Endothelial cell of umbilical vein (primary cell): ENCODE measurements at regions not wholly inside any gene's neighbourhood (a gene's known extent, or its start where the extent isn't known, plus 50 kb on each side); places are given as distances from the start of the nearest gene placed in this dataset.

ENCODE experiments used
- EZH2 ChIP-seq: IDR thresholded peaks from 2 replicates; pipeline ENCODE4 v1.6.1; 2012; ENCODE audit warnings: borderline replicate concordance, low read depth, mild to moderate bottlenecking, moderate library complexity, low read length, inconsistent platforms; ENCODE audit not compliant: severe bottlenecking
- FOS ChIP-seq: IDR thresholded peaks from 2 replicates; pipeline ENCODE4 v1.6.1; 2011; ENCODE audit warnings: mild to moderate bottlenecking, low read length, moderate library complexity, borderline replicate concordance; ENCODE audit not compliant: insufficient read depth
- GATA2 ChIP-seq: IDR thresholded peaks from 2 replicates; pipeline ENCODE4 v1.7.0; 2011; ENCODE audit warnings: low read depth, mild to moderate bottlenecking, moderate library complexity, mixed read lengths, low read length; ENCODE audit not compliant: insufficient read length, insufficient read depth
- JUN ChIP-seq: IDR thresholded peaks from 2 replicates; pipeline ENCODE4 v1.6.1; 2011; ENCODE audit warnings: borderline replicate concordance, low read depth; ENCODE audit not compliant: insufficient read length, insufficient read depth
- MYC ChIP-seq: IDR thresholded peaks from one replicate; pipeline ENCODE4 v1.6.1; 2011; ENCODE audit warnings: mild to moderate bottlenecking, low read depth, low read length
- POLR2A ChIP-seq: IDR thresholded peaks from 2 replicates; pipeline ENCODE4 v1.6.1; 2012; ENCODE audit warnings: low read depth, mild to moderate bottlenecking, control low read depth, low read length
- POLR2AphosphoS5 ChIP-seq: IDR thresholded peaks from 2 replicates; pipeline ENCODE4 v1.6.1; 2012; ENCODE audit warnings: low read depth, mild to moderate bottlenecking, control low read depth, low read length, moderate library complexity; ENCODE audit not compliant: insufficient read depth
- TF ChIP-seq, protein P1 (sequence below), 2 donors: IDR thresholded peaks; 1 replicate in 1 of 2; 2 replicates in 1 of 2; pipeline ENCODE4 v1.5.1; 2011; ENCODE audit warnings: low read length in 2 of 2, mild to moderate bottlenecking in 2 of 2, moderate library complexity in 2 of 2, control low read depth in 1 of 2, inconsistent platforms in 1 of 2, low read depth in 1 of 2; ENCODE audit not compliant: insufficient read depth in 1 of 2; ENCODE audit errors: extremely low read depth in 1 of 2
- TF ChIP-seq, protein P2 (sequence below): IDR thresholded peaks from 2 replicates; pipeline ENCODE4 v1.6.1; 2011; ENCODE audit not compliant: insufficient read depth, insufficient read length

GRCh38 chr4:15333692-15334633 lies 93.9 kb upstream of the C1QTNF7 start:
- TF ChIP-seq, protein P1, sequence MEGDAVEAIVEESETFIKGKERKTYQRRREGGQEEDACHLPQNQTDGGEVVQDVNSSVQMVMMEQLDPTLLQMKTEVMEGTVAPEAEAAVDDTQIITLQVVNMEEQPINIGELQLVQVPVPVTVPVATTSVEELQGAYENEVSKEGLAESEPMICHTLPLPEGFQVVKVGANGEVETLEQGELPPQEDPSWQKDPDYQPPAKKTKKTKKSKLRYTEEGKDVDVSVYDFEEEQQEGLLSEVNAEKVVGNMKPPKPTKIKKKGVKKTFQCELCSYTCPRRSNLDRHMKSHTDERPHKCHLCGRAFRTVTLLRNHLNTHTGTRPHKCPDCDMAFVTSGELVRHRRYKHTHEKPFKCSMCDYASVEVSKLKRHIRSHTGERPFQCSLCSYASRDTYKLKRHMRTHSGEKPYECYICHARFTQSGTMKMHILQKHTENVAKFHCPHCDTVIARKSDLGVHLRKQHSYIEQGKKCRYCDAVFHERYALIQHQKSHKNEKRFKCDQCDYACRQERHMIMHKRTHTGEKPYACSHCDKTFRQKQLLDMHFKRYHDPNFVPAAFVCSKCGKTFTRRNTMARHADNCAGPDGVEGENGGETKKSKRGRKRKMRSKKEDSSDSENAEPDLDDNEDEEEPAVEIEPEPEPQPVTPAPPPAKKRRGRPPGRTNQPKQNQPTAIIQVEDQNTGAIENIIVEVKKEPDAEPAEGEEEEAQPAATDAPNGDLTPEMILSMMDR (IDR thresholded peaks at IDR 0.05; ENCODE audit: extremely low read depth in 1 of 2, insufficient read depth in 1 of 2, low read depth in 1 of 2, low read length in 2 of 2): no peak
- TF ChIP-seq POLR2A (no peak), MYC (no peak), EZH2 (no peak), POLR2AphosphoS5 (no peak), GATA2 (no peak), JUN (no peak), FOS (no peak)
- TF ChIP-seq, protein P2, sequence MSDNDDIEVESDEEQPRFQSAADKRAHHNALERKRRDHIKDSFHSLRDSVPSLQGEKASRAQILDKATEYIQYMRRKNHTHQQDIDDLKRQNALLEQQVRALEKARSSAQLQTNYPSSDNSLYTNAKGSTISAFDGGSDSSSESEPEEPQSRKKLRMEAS: no peak
